NCI-H187 treated with DMSO at 0.1 percent for 48 hours (cell line): ENCODE measurements at regions not wholly inside any gene's neighbourhood (a gene's known extent, or its start where the extent isn't known, plus 50 kb on each side); places are given as distances from the start of the nearest gene placed in this dataset.

Source experiments
- DNase-seq: peaks from one replicate; lab custom pipeline; 2025; lab: John Stamatoyannopoulos, UW

- DNase-seq: no peak
These were observed 205.9 kb downstream of the BMP7 start for GRCh38 chr20:57060407-57061050.

- no peak for DNase-seq
These were observed 205.2 kb downstream of the BMP7 start for GRCh38 chr20:57061051-57061900.

- no peak for DNase-seq
These were observed 204.2 kb downstream of the BMP7 start for GRCh38 chr20:57062241-57062640.

- no peak for DNase-seq
These were observed 203.7 kb downstream of the BMP7 start for GRCh38 chr20:57062696-57063270.

GRCh38 chr20:57064836-57065235, 201.6 kb downstream of the BMP7 start:
- DNase-seq: no peak

GRCh38 chr20:57065646-57066045, 200.8 kb downstream of the BMP7 start:
- DNase-seq: no peak

- no peak for DNase-seq
These were observed 200.1 kb downstream of the BMP7 start for GRCh38 chr20:57066126-57066900.

- no peak for DNase-seq
These were observed 197.0 kb downstream of the BMP7 start for GRCh38 chr20:57069442-57069841.

- DNase-seq: no peak
These were observed 196.1 kb downstream of the BMP7 start for GRCh38 chr20:57070296-57070695.

GRCh38 chr20:57071283-57071731, 195.1 kb downstream of the BMP7 start:
- no peak for DNase-seq

- DNase-seq: no peak
These were observed 194.4 kb downstream of the BMP7 start for GRCh38 chr20:57071954-57072583.

GRCh38 chr20:57073402-57073801, 193.0 kb downstream of the BMP7 start:
- no peak for DNase-seq

- no peak for DNase-seq
These were observed 192.1 kb downstream of the BMP7 start for GRCh38 chr20:57074386-57074785.

GRCh38 chr20:57075181-57075580, 191.3 kb downstream of the BMP7 start:
- DNase-seq: no peak

- no peak for DNase-seq
These were observed 190.8 kb downstream of the BMP7 start for GRCh38 chr20:57075603-57076002.

- DNase-seq: no peak
These were observed 190.2 kb downstream of the BMP7 start for GRCh38 chr20:57076152-57076652.

- no peak for DNase-seq
These were observed 189.5 kb downstream of the BMP7 start for GRCh38 chr20:57076951-57077350.

- DNase-seq: no peak
These were observed 188.3 kb downstream of the BMP7 start for GRCh38 chr20:57078116-57078515.

- no peak for DNase-seq
These were observed 187.1 kb downstream of the BMP7 start for GRCh38 chr20:57079031-57080005.

GRCh38 chr20:57080796-57081195, 185.6 kb downstream of the BMP7 start:
- no peak for DNase-seq
